ENCODE measurements at regions not wholly inside any gene's neighbourhood (a gene's known extent, or its start where the extent isn't known, plus 50 kb on each side); places are given as distances from the start of the nearest gene placed in this dataset.

DNA sequence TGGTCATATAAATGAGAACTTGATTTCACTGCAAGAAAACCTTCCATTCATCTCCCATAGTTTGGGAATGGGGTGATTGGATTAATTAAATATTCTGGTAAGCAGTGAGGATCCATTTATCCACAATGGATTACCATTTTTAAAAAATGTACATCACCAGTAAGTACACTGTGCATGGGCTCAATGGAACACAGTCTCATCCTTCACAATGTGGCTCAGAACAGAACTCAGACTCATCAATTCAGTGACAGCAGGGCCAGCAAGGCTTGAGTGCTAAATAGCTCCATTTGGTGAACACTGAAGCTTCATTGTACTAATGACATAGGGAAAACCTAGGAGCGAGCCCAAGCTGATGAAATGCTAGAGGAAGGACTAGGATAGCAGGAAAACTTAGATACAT is 223.8 kb downstream of the CMPK2 start:
- H3K27ac Mint-ChIP-seq: no peak overlapping the region
- no peaks in the 10 kb centered on the region for H3K4me1 Mint-ChIP-seq (ENCODE audit: low read depth)
- no peaks in the 10 kb centered on the region for H3K9me3 Mint-ChIP-seq
- H3K36me3 Mint-ChIP-seq (ENCODE audit: low read depth): no peaks in the 10 kb centered on the region
- no peak overlapping the region for H3K4me3 Mint-ChIP-seq
- peaks cover 3% of the 10 kb centered on the region for H3K27me3 Mint-ChIP-seq (ENCODE audit: low read depth)

DNA sequence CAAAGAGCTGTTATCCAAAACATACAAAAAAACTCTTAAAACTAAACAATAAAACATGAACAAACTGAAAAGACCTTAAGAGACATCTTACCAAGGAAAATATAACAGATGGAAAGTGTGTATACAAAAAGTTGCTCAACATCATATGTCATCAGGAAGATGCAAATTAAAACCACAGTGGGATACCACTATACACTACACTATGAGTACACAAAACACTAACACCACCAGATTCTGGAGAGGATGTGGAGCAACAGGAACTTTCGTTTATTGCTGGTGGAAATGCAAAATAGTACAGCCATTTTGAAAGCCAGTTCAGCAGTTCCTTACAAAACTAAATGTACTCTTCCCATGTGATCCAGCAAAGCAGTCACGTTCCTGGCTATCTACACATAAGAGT is 221.4 kb downstream of the CMPK2 start:
- Mint-ChIP-seq H3K27me3 (ENCODE audit: low read depth) (no peaks in the 10 kb centered on the region), H3K4me1 (ENCODE audit: low read depth) (no peaks in the 10 kb centered on the region), H3K4me3 (no peak overlapping the region), H3K27ac (no peak overlapping the region), H3K9me3 (no peaks in the 10 kb centered on the region), H3K36me3 (ENCODE audit: low read depth) (no peaks in the 10 kb centered on the region)

DNA sequence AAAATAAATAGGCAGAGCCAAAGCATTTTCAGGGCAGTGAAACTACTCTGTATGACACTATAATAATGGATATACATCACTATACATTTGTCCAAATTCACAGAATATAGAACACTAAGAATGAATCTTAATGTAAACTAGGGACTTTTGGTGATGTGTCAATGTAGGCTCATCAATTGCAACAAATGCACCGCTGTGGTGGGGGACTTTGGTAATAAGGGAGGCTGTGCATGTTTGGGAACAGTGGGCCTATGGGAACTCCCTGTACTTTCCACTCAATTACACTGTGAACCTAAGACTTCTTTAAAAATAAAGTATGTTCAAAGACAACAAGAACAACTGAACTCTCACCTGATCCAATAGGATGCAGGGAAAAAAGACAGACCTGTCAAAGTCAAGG is 220.7 kb downstream of the CMPK2 start:
- Mint-ChIP-seq H3K4me3 (no peak overlapping the region), H3K36me3 (ENCODE audit: low read depth) (no peaks in the 10 kb centered on the region), H3K4me1 (ENCODE audit: low read depth) (no peaks in the 10 kb centered on the region), H3K27ac (no peak overlapping the region), H3K9me3 (no peaks in the 10 kb centered on the region), H3K27me3 (ENCODE audit: low read depth) (no peaks in the 10 kb centered on the region)

DNA sequence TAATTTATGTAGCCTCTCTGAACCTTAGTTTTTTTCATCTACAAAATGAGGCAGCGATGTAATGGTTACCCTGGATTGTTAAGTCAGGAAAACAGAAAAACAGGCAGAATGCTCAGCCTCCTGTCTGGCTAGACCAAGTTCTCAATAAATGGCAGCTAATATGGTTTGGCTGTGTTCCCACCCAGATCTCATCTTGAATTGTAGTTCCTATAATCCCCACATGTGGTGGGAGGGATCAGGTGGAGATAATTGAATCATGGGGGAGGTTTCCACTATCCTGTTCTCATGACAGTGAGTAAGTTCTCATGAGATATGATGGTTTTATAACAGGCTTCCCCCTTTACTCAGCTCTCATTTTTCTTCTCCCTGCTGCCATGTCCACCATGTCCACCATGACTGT is 220.0 kb downstream of the CMPK2 start:
- no peaks in the 10 kb centered on the region for H3K9me3 Mint-ChIP-seq
- no peaks in the 10 kb centered on the region for H3K36me3 Mint-ChIP-seq (ENCODE audit: low read depth)
- H3K4me3 Mint-ChIP-seq: no peak overlapping the region
- no peaks in the 10 kb centered on the region for H3K4me1 Mint-ChIP-seq (ENCODE audit: low read depth)
- H3K27ac Mint-ChIP-seq: no peak overlapping the region
- H3K27me3 Mint-ChIP-seq (ENCODE audit: low read depth): no peaks in the 10 kb centered on the region

GRCh38 chr2:6647046-6647445 is 218.7 kb downstream of the CMPK2 start:
- Mint-ChIP-seq H3K27me3 (ENCODE audit: low read depth) (no peaks in the 10 kb centered on the region), H3K9me3 (no peaks in the 10 kb centered on the region), H3K4me1 (ENCODE audit: low read depth) (no peaks in the 10 kb centered on the region), H3K36me3 (ENCODE audit: low read depth) (no peaks in the 10 kb centered on the region), H3K4me3 (no peak overlapping the region), H3K27ac (no peak overlapping the region)

DNA sequence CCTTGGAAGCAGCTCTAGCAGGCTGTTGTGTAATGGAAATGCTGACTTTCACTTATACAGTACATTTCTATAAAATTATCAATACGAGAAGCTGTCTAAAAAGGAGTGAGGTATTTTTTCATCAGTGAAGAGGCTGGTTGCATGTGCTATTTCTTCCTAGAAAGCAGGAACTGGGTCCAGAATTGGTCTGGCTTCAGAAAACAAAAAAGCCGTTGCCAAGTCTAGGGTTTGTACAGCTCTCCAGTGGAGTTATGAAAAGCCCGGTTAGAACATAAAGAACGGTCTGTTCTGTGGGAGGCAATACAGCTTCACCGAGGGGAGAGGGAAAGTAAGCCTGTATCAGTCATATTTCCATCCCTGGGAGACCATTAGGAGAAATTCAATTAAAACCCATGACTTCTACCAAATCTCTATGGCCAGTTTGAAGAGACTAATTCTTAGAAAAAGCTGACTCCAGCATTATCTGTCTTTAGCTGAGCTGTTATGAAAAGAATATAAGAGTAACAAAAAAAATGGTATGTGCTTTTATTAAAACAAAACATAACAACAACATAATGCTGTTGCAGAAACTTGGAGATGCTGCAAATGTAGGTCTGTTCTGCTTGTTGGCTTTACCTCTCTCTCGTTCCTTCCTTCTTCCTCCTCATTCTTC is 217.0 kb downstream of the CMPK2 start:
- no peak overlapping the region for H3K4me3 Mint-ChIP-seq
- no peak overlapping the region for H3K27ac Mint-ChIP-seq
- H3K36me3 Mint-ChIP-seq (ENCODE audit: low read depth): no peaks in the 10 kb centered on the region
- no peaks in the 10 kb centered on the region for H3K27me3 Mint-ChIP-seq (ENCODE audit: low read depth)
- no peaks in the 10 kb centered on the region for H3K4me1 Mint-ChIP-seq (ENCODE audit: low read depth)
- H3K9me3 Mint-ChIP-seq: no peaks in the 10 kb centered on the region

GRCh38 chr2:6650311-6650710 is 215.4 kb downstream of the CMPK2 start:
- Mint-ChIP-seq H3K9me3 (no peaks in the 10 kb centered on the region), H3K4me1 (ENCODE audit: low read depth) (no peaks in the 10 kb centered on the region)

GRCh38 chr2:6652251-6652650 is 213.5 kb downstream of the CMPK2 start:
- Mint-ChIP-seq H3K27ac (no peak overlapping the region), H3K9me3 (no peaks in the 10 kb centered on the region), H3K27me3 (ENCODE audit: low read depth) (no peaks in the 10 kb centered on the region)

More at GRCh38 chr2:6650311-6650710, 215.4 kb downstream of the CMPK2 start:
- H3K4me3 Mint-ChIP-seq: no peak overlapping the region
- no peaks in the 10 kb centered on the region for H3K27me3 Mint-ChIP-seq (ENCODE audit: low read depth)
- H3K36me3 Mint-ChIP-seq (ENCODE audit: low read depth): no peaks in the 10 kb centered on the region
- no peak overlapping the region for H3K27ac Mint-ChIP-seq

DNA sequence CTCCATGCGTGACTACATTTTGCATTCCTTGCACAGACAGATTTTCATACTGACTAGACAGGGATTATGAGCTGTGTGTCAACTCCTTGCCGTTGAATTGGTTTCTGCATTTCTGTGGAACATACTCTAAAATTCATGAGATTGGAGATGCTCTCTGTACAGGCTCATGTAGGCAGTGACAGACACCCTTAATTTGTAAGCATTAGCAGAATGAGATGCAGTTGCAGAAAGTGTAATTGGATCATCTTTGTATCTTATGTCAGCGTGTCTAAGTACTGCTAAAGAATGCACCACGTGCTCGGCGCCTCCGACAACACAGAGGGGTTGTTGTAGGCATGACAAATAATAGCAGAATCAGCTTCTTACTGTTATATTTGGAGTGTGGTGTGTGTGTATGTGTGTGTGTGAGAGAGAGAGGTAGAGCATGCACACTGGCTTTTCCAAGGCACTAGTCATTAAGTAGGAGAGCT is 212.4 kb downstream of the CMPK2 start:
- H3K4me1 Mint-ChIP-seq (ENCODE audit: low read depth): no peaks in the 10 kb centered on the region
- no peak overlapping the region for H3K27ac Mint-ChIP-seq
- no peaks in the 10 kb centered on the region for H3K36me3 Mint-ChIP-seq (ENCODE audit: low read depth)
- H3K27me3 Mint-ChIP-seq (ENCODE audit: low read depth): no peaks in the 10 kb centered on the region
- no peaks in the 10 kb centered on the region for H3K9me3 Mint-ChIP-seq
- H3K4me3 Mint-ChIP-seq: no peak overlapping the region

More at GRCh38 chr2:6652251-6652650, 213.5 kb downstream of the CMPK2 start:
- Mint-ChIP-seq H3K4me1 (ENCODE audit: low read depth) (no peaks in the 10 kb centered on the region), H3K4me3 (no peak overlapping the region), H3K36me3 (ENCODE audit: low read depth) (no peaks in the 10 kb centered on the region)

GRCh38 chr2:6654279-6654678 is 211.4 kb downstream of the CMPK2 start:
- Mint-ChIP-seq H3K27ac (no peak overlapping the region), H3K9me3 (no peaks in the 10 kb centered on the region), H3K4me3 (no peak overlapping the region), H3K4me1 (ENCODE audit: low read depth) (no peaks in the 10 kb centered on the region), H3K27me3 (ENCODE audit: low read depth) (no peaks in the 10 kb centered on the region), H3K36me3 (ENCODE audit: low read depth) (no peaks in the 10 kb centered on the region)

- no peaks in the 10 kb centered on the region for H3K27me3 Mint-ChIP-seq (ENCODE audit: low read depth)
- H3K4me3 Mint-ChIP-seq: no peak overlapping the region
- no peak overlapping the region for H3K27ac Mint-ChIP-seq
- H3K36me3 Mint-ChIP-seq (ENCODE audit: low read depth): no peaks in the 10 kb centered on the region
- H3K9me3 Mint-ChIP-seq: no peaks in the 10 kb centered on the region
- H3K4me1 Mint-ChIP-seq (ENCODE audit: low read depth): no peaks in the 10 kb centered on the region
Measured at GRCh38 chr2:6656633-6657032, 209.1 kb downstream of the CMPK2 start.

DNA sequence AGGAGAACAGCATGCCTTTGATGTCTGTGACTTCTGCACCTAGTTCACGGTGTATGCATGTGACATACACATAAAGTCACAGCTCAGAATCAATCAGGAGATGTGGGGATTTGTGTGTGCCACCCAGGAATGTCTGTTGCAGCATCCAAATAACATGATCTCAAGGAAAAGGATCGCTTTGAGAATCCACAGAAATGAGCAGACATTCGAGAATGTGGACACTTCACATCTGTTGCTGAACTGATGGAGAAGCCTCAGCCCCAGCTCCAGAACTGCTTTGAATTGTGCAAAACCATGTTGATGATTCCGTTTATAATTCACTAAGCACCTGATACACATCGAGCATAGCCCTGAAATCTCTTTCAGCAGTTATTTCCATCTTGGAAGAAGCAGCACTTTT is 208.6 kb downstream of the CMPK2 start:
- no peaks in the 10 kb centered on the region for H3K9me3 Mint-ChIP-seq
- H3K4me1 Mint-ChIP-seq (ENCODE audit: low read depth): no peaks in the 10 kb centered on the region
- no peak overlapping the region for H3K27ac Mint-ChIP-seq
- no peaks in the 10 kb centered on the region for H3K36me3 Mint-ChIP-seq (ENCODE audit: low read depth)
- no peak overlapping the region for H3K4me3 Mint-ChIP-seq
- no peaks in the 10 kb centered on the region for H3K27me3 Mint-ChIP-seq (ENCODE audit: low read depth)

- no peak overlapping the region for H3K27ac Mint-ChIP-seq
- no peaks in the 10 kb centered on the region for H3K36me3 Mint-ChIP-seq (ENCODE audit: low read depth)
- H3K27me3 Mint-ChIP-seq (ENCODE audit: low read depth): no peaks in the 10 kb centered on the region
- no peak overlapping the region for H3K4me3 Mint-ChIP-seq
- no peaks in the 10 kb centered on the region for H3K4me1 Mint-ChIP-seq (ENCODE audit: low read depth)
- H3K9me3 Mint-ChIP-seq: no peaks in the 10 kb centered on the region
Measured at GRCh38 chr2:6657855-6658254, 207.9 kb downstream of the CMPK2 start.

DNA sequence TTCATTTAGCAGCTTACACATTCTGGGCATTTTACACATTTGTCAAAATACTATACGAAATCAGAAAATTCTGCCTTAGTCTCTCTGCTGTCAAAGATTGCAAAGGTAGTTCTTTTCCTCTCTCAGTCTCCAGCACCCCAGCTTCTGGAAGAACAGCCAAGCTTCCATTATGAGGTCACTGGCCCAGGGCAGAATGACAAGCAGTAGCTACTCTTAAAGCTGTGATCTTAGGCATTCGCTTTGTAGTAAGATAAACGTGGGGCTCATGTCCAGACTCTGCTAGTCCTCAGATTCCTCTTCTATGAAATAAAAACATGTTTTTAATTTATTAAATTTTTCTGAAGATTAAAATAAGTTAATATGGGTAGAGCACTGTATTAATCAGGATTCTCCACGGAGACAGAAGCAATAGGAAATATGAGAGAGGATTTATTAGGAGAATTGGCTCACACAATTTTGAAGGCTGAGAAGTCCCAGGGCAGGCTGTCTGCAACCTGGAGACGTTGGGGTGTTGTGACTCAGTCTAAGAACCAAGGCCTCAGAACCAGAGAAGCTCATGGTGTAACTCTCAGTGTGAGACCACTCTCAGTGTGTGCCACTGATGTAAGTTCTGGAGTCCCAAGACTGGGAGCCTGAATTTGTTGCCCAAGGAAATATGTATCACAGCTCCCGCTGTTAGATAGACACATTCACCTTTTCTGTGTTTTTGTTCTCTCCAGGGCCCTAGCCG is 201.2 kb downstream of the CMPK2 start:
- no peaks in the 10 kb centered on the region for H3K36me3 Mint-ChIP-seq (ENCODE audit: low read depth)

More for the DNA sequence above, 201.2 kb downstream of the CMPK2 start:
- H3K27ac Mint-ChIP-seq: no peak overlapping the region
- no peaks in the 10 kb centered on the region for H3K27me3 Mint-ChIP-seq (ENCODE audit: low read depth)
- H3K9me3 Mint-ChIP-seq: no peaks in the 10 kb centered on the region
- H3K4me1 Mint-ChIP-seq (ENCODE audit: low read depth): no peaks in the 10 kb centered on the region
- no peak overlapping the region for H3K4me3 Mint-ChIP-seq
